ENCODE measurements at regions not wholly inside any gene's neighbourhood (a gene's known extent, or its start where the extent isn't known, plus 50 kb on each side); places are given as distances from the start of the nearest gene placed in this dataset.

GRCh38 chr5:104755806-104756205, 1193.2 kb upstream of the NUDT12 start:
- TF ChIP-seq EZH2 (IDR thresholded peaks at IDR 0.05) (no peak), POLR2AphosphoS5 (IDR thresholded peaks at IDR 0.05; ENCODE audit: borderline replicate concordance, low read depth, low read length) (no peak), FOXP2 (optimal IDR thresholded peaks at IDR 0.05; ENCODE audit: control extremely low read depth, extremely low read length, insufficient read depth) (no peak)

Measured in SK-N-MC (cell line).